Embryonic facial prominence (tissue), 1 donor: ENCODE measurements at regions not wholly inside any gene's neighbourhood (a gene's known extent, or its start where the extent isn't known, plus 50 kb on each side); places are given as distances from the start of the nearest gene placed in this dataset.
A peak's percentile ranks its signal among the peaks of the same experiment; 100 is the strongest.
"Not testable (repeated sequence)": the region's sequence is repeated elsewhere in the genome, so short reads cannot be mapped to it uniquely, and the experiment has no call there.

Experiments
- DNase-seq: peaks from one replicate; pipeline ENCODE4 v3.0.0-alpha.2; 2016; ENCODE audit errors: extremely low spot score

- DNase-seq = no peak
Observed at GRCh38 chr6:19976411-19977129, 139.4 kb downstream of the ID4 start.

- DNase-seq = no peak
Observed at GRCh38 chr6:19979059-19979458, 141.9 kb downstream of the ID4 start.

GRCh38 chr6:19979986-19980385 is 142.8 kb downstream of the ID4 start:
- no peak for DNase-seq

GRCh38 chr6:19983374-19983773 is 146.2 kb downstream of the ID4 start:
- no peak for DNase-seq

- no peak for DNase-seq
Observed at GRCh38 chr6:19986691-19987438, 149.7 kb downstream of the ID4 start.

- DNase-seq = peak; percentile 15
Observed at GRCh38 chr6:19988555-19988954, 151.4 kb downstream of the ID4 start.

- DNase-seq = no peak
Observed at GRCh38 chr6:19991176-19991575, 154.0 kb downstream of the ID4 start.

- no peak for DNase-seq
Observed at GRCh38 chr6:19994909-19995308, 157.7 kb downstream of the ID4 start.

GRCh38 chr6:19995575-19996257 is 158.5 kb downstream of the ID4 start:
- DNase-seq = no peak

- DNase-seq = no peak
Observed at GRCh38 chr6:19997104-19997503, 159.9 kb downstream of the ID4 start.

GRCh38 chr6:19998541-19998940 is 161.4 kb downstream of the ID4 start:
- DNase-seq = no peak

GRCh38 chr6:19999319-20000191 is 162.4 kb downstream of the ID4 start:
- no peak for DNase-seq

GRCh38 chr6:20001286-20001685 is 164.1 kb downstream of the ID4 start:
- DNase-seq = no peak

- DNase-seq = no peak
Observed at GRCh38 chr6:20006037-20006436, 168.9 kb downstream of the ID4 start.

- DNase-seq = no peak
Observed at GRCh38 chr6:20008131-20008530, 171.0 kb downstream of the ID4 start.

- DNase-seq = no peak
Observed at GRCh38 chr6:20013066-20013861, 176.1 kb downstream of the ID4 start.

- no peak for DNase-seq
Observed at GRCh38 chr6:20014508-20014907, 177.3 kb downstream of the ID4 start.

GRCh38 chr6:20020526-20020925 is 183.4 kb downstream of the ID4 start:
- DNase-seq = no peak

GRCh38 chr6:20021795-20022194 is 184.6 kb downstream of the ID4 start:
- no peak for DNase-seq

GRCh38 chr6:20023549-20024315 is 186.6 kb downstream of the ID4 start:
- DNase-seq = not testable (repeated sequence)
